ENCODE measurements at regions not wholly inside any gene's neighbourhood (a gene's known extent, or its start where the extent isn't known, plus 50 kb on each side); places are given as distances from the start of the nearest gene placed in this dataset.

DNA sequence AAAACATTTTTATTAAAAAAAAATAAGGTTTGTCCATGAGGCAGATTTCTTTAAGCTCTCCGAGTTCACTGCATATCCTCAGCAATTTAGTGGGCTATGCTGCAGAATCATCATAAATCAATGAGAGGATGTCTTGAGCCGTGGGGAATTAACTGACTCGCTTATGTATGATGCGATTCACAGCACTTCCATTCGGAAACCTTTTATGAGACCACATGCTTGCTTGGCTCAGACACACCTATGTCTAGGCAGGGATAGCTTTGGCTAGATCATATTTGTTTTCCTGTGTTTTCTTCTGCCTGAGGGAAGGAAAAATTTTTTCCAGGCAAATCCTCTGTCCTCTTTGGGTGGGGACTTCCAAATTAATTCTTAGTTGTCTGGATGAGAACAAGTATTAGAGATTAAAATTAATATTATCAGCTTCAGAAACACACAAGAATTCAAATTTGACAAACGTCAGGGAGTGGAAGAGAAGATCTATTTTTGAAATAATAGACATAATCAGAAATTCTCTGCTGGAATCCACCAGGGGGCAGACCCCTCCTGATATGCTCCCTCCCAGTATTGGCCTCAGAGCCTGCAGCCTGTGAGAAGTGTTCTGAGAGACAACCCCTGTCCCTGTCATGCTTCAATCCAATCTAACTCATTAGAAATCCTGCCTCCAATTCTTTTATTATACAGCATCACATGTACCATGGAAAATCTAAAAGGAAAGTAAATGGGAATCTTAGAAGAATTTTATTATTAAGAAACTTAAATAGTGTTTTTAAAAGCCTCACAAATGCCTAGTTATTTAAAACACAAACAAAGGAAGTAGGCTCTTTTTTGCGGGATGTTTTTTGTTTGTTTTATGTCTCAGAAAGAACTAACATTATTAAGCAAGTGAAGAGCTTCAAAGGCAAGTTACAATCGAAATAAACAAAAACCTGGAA is 345.1 kb upstream of the TACR3 start:
- no peak overlapping the region for H3K9ac ChIP-seq (ENCODE audit: low read length in 2 of 2)

GRCh38 chr4:104063341-104063740 is 343.6 kb upstream of the TACR3 start:
- no peak overlapping the region for H3K9ac ChIP-seq (ENCODE audit: low read length in 2 of 2)
- no peaks in the 10 kb centered on the region for H3K36me3 ChIP-seq (ENCODE audit: control insufficient read depth in 2 of 2, insufficient read depth in 2 of 2, low read length in 2 of 2)
- H3K4me1 ChIP-seq (ENCODE audit: control insufficient read depth, insufficient read depth, low read length): no peaks in the 10 kb centered on the region
- no peaks in the 10 kb centered on the region for H3K27me3 ChIP-seq (ENCODE audit: control insufficient read depth in 1 of 2, insufficient read depth in 2 of 2, low read length in 2 of 2)
- no peaks in the 10 kb centered on the region for H3K9me3 ChIP-seq (ENCODE audit: control insufficient read depth in 2 of 2, low read length in 2 of 2)
- no peak overlapping the region for H3K4me3 ChIP-seq (ENCODE audit: low read length in 2 of 2)
- no peak overlapping the region for H3K27ac ChIP-seq (ENCODE audit: low read length)

More for the DNA sequence above, 345.1 kb upstream of the TACR3 start:
- H3K4me3 ChIP-seq (ENCODE audit: low read length in 2 of 2): no peak overlapping the region
- H3K27me3 ChIP-seq (ENCODE audit: control insufficient read depth in 1 of 2, insufficient read depth in 2 of 2, low read length in 2 of 2): no peaks in the 10 kb centered on the region
- no peaks in the 10 kb centered on the region for H3K4me1 ChIP-seq (ENCODE audit: control insufficient read depth, insufficient read depth, low read length)
- H3K9me3 ChIP-seq (ENCODE audit: control insufficient read depth in 2 of 2, low read length in 2 of 2): no peaks in the 10 kb centered on the region
- H3K27ac ChIP-seq (ENCODE audit: low read length): no peak overlapping the region
- no peaks in the 10 kb centered on the region for H3K36me3 ChIP-seq (ENCODE audit: control insufficient read depth in 2 of 2, insufficient read depth in 2 of 2, low read length in 2 of 2)

DNA sequence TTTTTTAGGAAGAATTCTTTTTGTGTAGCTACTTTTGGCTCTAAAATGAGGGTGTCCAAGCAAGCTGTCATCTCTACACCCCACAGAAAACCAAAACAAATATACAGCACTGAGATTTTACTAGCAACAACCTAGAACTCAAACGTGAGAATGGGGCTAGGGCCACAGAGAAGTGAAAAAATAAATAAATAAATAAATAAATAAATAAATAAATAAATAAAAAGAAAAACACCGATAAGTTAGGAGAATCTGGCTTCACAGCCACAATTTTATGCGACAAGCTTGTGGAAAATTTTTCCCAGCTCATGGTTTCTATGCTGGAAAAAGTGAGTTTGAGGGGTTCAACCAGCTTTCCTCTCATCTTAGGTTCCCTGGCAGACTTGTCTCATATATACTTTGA is 324.6 kb upstream of the TACR3 start:
- no peaks in the 10 kb centered on the region for H3K36me3 ChIP-seq (ENCODE audit: control insufficient read depth in 2 of 2, insufficient read depth in 2 of 2, low read length in 2 of 2)
- no peaks in the 10 kb centered on the region for H3K9me3 ChIP-seq (ENCODE audit: control insufficient read depth in 2 of 2, low read length in 2 of 2)
- no peak overlapping the region for H3K27ac ChIP-seq (ENCODE audit: low read length)
- no peak overlapping the region for H3K9ac ChIP-seq (ENCODE audit: low read length in 2 of 2)
- H3K4me3 ChIP-seq (ENCODE audit: low read length in 2 of 2): no peak overlapping the region
- no peaks in the 10 kb centered on the region for H3K4me1 ChIP-seq (ENCODE audit: control insufficient read depth, insufficient read depth, low read length)
- H3K27me3 ChIP-seq (ENCODE audit: control insufficient read depth in 1 of 2, insufficient read depth in 2 of 2, low read length in 2 of 2): no peaks in the 10 kb centered on the region

DNA sequence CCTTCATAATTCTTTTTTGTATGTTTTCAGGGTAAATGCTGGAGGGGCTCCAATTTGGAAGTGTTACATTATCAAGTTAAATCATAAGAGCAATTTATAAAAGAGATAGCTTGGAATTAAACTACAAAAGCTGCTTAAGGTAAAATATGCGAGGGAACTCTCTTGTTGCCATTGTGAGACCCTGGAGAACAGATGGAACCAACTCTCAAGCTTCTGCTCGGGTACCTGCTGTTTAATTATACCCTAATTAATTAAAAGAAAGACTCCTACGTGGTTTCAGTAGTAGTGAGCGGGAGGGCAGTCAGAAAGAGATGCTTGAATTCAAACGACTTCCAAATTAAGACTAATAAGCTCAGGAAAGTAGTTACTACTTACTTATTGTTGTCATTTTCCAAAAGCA is 313.1 kb upstream of the TACR3 start:
- Histone ChIP-seq H3K4me1 (ENCODE audit: control insufficient read depth, insufficient read depth, low read length) (no peaks in the 10 kb centered on the region), H3K9ac (ENCODE audit: low read length in 2 of 2) (no peak overlapping the region), H3K36me3 (ENCODE audit: control insufficient read depth in 2 of 2, insufficient read depth in 2 of 2, low read length in 2 of 2) (no peaks in the 10 kb centered on the region), H3K27me3 (ENCODE audit: control insufficient read depth in 1 of 2, insufficient read depth in 2 of 2, low read length in 2 of 2) (no peaks in the 10 kb centered on the region), H3K27ac (ENCODE audit: low read length) (no peak overlapping the region), H3K9me3 (ENCODE audit: control insufficient read depth in 2 of 2, low read length in 2 of 2) (no peaks in the 10 kb centered on the region), H3K4me3 (ENCODE audit: low read length in 2 of 2) (no peak overlapping the region)

GRCh38 chr4:104025251-104025650 is 305.5 kb upstream of the TACR3 start:
- Histone ChIP-seq H3K27ac (ENCODE audit: low read length) (no peak overlapping the region), H3K4me3 (ENCODE audit: low read length in 2 of 2) (no peak overlapping the region)

GRCh38 chr4:104022831-104023230 is 303.0 kb upstream of the TACR3 start:
- Histone ChIP-seq H3K27ac (ENCODE audit: low read length) (no peak overlapping the region), H3K36me3 (ENCODE audit: control insufficient read depth in 2 of 2, insufficient read depth in 2 of 2, low read length in 2 of 2) (no peaks in the 10 kb centered on the region), H3K4me3 (ENCODE audit: low read length in 2 of 2) (no peak overlapping the region), H3K9ac (ENCODE audit: low read length in 2 of 2) (no peak overlapping the region), H3K9me3 (ENCODE audit: control insufficient read depth in 2 of 2, low read length in 2 of 2) (no peaks in the 10 kb centered on the region), H3K27me3 (ENCODE audit: control insufficient read depth in 1 of 2, insufficient read depth in 2 of 2, low read length in 2 of 2) (no peaks in the 10 kb centered on the region), H3K4me1 (ENCODE audit: control insufficient read depth, insufficient read depth, low read length) (no peaks in the 10 kb centered on the region)

More at GRCh38 chr4:104025251-104025650, 305.5 kb upstream of the TACR3 start:
- H3K27me3 ChIP-seq (ENCODE audit: control insufficient read depth in 1 of 2, insufficient read depth in 2 of 2, low read length in 2 of 2): no peaks in the 10 kb centered on the region
- no peaks in the 10 kb centered on the region for H3K4me1 ChIP-seq (ENCODE audit: control insufficient read depth, insufficient read depth, low read length)
- no peaks in the 10 kb centered on the region for H3K9me3 ChIP-seq (ENCODE audit: control insufficient read depth in 2 of 2, low read length in 2 of 2)
- H3K9ac ChIP-seq (ENCODE audit: low read length in 2 of 2): no peak overlapping the region
- H3K36me3 ChIP-seq (ENCODE audit: control insufficient read depth in 2 of 2, insufficient read depth in 2 of 2, low read length in 2 of 2): no peaks in the 10 kb centered on the region

GRCh38 chr4:104022226-104022625 is 302.4 kb upstream of the TACR3 start:
- no peaks in the 10 kb centered on the region for H3K9me3 ChIP-seq (ENCODE audit: control insufficient read depth in 2 of 2, low read length in 2 of 2)
- H3K9ac ChIP-seq (ENCODE audit: low read length in 2 of 2): no peak overlapping the region
- H3K4me3 ChIP-seq (ENCODE audit: low read length in 2 of 2): no peak overlapping the region
- no peaks in the 10 kb centered on the region for H3K36me3 ChIP-seq (ENCODE audit: control insufficient read depth in 2 of 2, insufficient read depth in 2 of 2, low read length in 2 of 2)
- H3K27me3 ChIP-seq (ENCODE audit: control insufficient read depth in 1 of 2, insufficient read depth in 2 of 2, low read length in 2 of 2): no peaks in the 10 kb centered on the region
- H3K4me1 ChIP-seq (ENCODE audit: control insufficient read depth, insufficient read depth, low read length): no peaks in the 10 kb centered on the region
- H3K27ac ChIP-seq (ENCODE audit: low read length): no peak overlapping the region

GRCh38 chr4:104020641-104021040 is 300.9 kb upstream of the TACR3 start:
- H3K4me1 ChIP-seq (ENCODE audit: control insufficient read depth, insufficient read depth, low read length): no peaks in the 10 kb centered on the region
- H3K27ac ChIP-seq (ENCODE audit: low read length): no peak overlapping the region

GRCh38 chr4:104017213-104017612 is 297.4 kb upstream of the TACR3 start:
- H3K36me3 ChIP-seq (ENCODE audit: control insufficient read depth in 2 of 2, insufficient read depth in 2 of 2, low read length in 2 of 2): no peaks in the 10 kb centered on the region
- no peaks in the 10 kb centered on the region for H3K27me3 ChIP-seq (ENCODE audit: control insufficient read depth in 1 of 2, insufficient read depth in 2 of 2, low read length in 2 of 2)
- H3K9me3 ChIP-seq (ENCODE audit: control insufficient read depth in 2 of 2, low read length in 2 of 2): no peaks in the 10 kb centered on the region
- no peak overlapping the region for H3K9ac ChIP-seq (ENCODE audit: low read length in 2 of 2)
- no peak overlapping the region for H3K27ac ChIP-seq (ENCODE audit: low read length)
- no peaks in the 10 kb centered on the region for H3K4me1 ChIP-seq (ENCODE audit: control insufficient read depth, insufficient read depth, low read length)
- H3K4me3 ChIP-seq (ENCODE audit: low read length in 2 of 2): no peak overlapping the region

More at GRCh38 chr4:104020641-104021040, 300.9 kb upstream of the TACR3 start:
- Histone ChIP-seq H3K9me3 (ENCODE audit: control insufficient read depth in 2 of 2, low read length in 2 of 2) (no peaks in the 10 kb centered on the region), H3K27me3 (ENCODE audit: control insufficient read depth in 1 of 2, insufficient read depth in 2 of 2, low read length in 2 of 2) (no peaks in the 10 kb centered on the region), H3K36me3 (ENCODE audit: control insufficient read depth in 2 of 2, insufficient read depth in 2 of 2, low read length in 2 of 2) (no peaks in the 10 kb centered on the region), H3K4me3 (ENCODE audit: low read length in 2 of 2) (no peak overlapping the region), H3K9ac (ENCODE audit: low read length in 2 of 2) (no peak overlapping the region)

GRCh38 chr4:104015680-104016079 is 295.9 kb upstream of the TACR3 start:
- Histone ChIP-seq H3K4me3 (ENCODE audit: low read length in 2 of 2) (no peak overlapping the region), H3K4me1 (ENCODE audit: control insufficient read depth, insufficient read depth, low read length) (no peaks in the 10 kb centered on the region), H3K9ac (ENCODE audit: low read length in 2 of 2) (no peak overlapping the region), H3K9me3 (ENCODE audit: control insufficient read depth in 2 of 2, low read length in 2 of 2) (no peaks in the 10 kb centered on the region), H3K27ac (ENCODE audit: low read length) (no peak overlapping the region), H3K36me3 (ENCODE audit: control insufficient read depth in 2 of 2, insufficient read depth in 2 of 2, low read length in 2 of 2) (no peaks in the 10 kb centered on the region), H3K27me3 (ENCODE audit: control insufficient read depth in 1 of 2, insufficient read depth in 2 of 2, low read length in 2 of 2) (no peaks in the 10 kb centered on the region)

- H3K27me3 ChIP-seq (ENCODE audit: control insufficient read depth in 1 of 2, insufficient read depth in 2 of 2, low read length in 2 of 2): no peaks in the 10 kb centered on the region
- H3K9me3 ChIP-seq (ENCODE audit: control insufficient read depth in 2 of 2, low read length in 2 of 2): no peaks in the 10 kb centered on the region
- no peak overlapping the region for H3K4me3 ChIP-seq (ENCODE audit: low read length in 2 of 2)
These were observed 290.9 kb upstream of the TACR3 start for GRCh38 chr4:104010722-104011121.

More at GRCh38 chr4:104010722-104011121, 290.9 kb upstream of the TACR3 start:
- Histone ChIP-seq H3K4me1 (ENCODE audit: control insufficient read depth, insufficient read depth, low read length) (no peaks in the 10 kb centered on the region), H3K27ac (ENCODE audit: low read length) (no peak overlapping the region), H3K9ac (ENCODE audit: low read length in 2 of 2) (no peak overlapping the region), H3K36me3 (ENCODE audit: control insufficient read depth in 2 of 2, insufficient read depth in 2 of 2, low read length in 2 of 2) (no peaks in the 10 kb centered on the region)

All from stomach smooth muscle (tissue), 2 donors.